ENCODE measurements at regions not wholly inside any gene's neighbourhood (a gene's known extent, or its start where the extent isn't known, plus 50 kb on each side); places are given as distances from the start of the nearest gene placed in this dataset.
"Not testable (repeated sequence)": the region's sequence is repeated elsewhere in the genome, so short reads cannot be mapped to it uniquely, and the experiment has no call there.

DNA sequence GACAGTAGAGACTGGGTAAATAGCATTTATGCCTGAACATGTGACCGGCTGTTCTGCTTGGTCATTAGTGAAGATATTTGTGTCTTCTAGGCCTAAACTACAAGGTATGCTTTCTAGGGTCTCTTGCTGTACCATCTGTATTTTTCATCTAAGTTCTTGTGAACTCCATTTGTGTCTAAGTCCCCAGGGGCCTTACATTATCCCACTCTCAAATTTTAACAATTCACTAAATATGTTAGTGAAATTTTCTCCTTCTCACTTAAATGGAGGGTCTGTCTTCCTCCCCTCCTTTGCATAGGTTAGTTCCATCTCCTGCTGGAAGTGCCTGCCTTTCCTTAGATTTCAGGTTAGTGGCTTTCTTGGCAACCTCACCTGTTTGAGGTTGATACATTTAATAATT, 382.6 kb downstream of the RAD51AP2 start:
- no peak for DNase-seq (ENCODE audit: low read depth in 2 of 2)

DNA sequence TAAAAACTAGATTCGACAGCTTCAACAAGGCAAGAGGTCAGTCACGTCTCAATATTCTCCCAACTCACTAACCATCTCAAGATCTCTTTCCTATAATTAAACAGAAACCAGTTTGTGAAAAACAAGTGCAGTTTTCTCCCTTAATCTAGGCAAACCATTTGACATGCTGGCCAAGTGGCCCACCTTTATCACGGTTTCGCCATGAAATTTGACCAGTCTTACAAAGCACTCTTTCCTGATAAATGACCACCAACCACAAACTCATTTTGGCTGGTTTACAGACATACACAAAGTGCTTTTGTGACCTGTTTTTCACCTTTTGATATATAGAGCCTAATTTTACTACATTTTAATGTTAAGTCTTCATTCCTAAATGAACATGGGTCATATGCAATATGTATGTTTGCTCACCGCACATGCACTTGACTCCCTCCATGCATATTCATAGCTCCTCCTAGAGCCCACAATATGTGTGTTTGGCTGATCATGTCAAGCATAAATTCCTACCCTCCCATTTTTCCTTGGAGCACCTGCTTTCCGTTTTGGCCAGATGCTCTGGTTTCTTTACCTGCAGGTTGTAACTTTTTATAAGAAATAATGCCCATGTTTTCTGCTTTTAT, 385.1 kb downstream of the RAD51AP2 start:
- DNase-seq (ENCODE audit: low read depth in 2 of 2), result no peak

DNA sequence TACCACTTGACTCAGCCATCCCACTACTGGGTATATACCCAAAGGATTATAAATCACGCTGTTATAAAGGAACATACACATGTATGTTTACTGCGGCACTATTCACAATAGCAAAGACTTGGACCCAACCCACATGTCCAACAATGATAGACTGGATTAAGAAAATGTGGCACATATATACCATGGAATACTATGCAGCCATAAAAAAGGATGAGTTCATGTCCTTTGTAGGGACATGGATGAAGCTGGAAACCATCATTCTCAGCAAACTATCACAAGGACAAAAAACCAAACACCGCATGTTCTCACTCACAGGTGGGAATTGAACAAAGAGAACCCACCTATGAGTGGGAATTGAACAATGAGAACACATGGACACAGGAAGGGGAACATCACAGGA, 387.6 kb downstream of the RAD51AP2 start:
- not testable (repeated sequence) for DNase-seq (ENCODE audit: low read depth in 2 of 2)

DNA sequence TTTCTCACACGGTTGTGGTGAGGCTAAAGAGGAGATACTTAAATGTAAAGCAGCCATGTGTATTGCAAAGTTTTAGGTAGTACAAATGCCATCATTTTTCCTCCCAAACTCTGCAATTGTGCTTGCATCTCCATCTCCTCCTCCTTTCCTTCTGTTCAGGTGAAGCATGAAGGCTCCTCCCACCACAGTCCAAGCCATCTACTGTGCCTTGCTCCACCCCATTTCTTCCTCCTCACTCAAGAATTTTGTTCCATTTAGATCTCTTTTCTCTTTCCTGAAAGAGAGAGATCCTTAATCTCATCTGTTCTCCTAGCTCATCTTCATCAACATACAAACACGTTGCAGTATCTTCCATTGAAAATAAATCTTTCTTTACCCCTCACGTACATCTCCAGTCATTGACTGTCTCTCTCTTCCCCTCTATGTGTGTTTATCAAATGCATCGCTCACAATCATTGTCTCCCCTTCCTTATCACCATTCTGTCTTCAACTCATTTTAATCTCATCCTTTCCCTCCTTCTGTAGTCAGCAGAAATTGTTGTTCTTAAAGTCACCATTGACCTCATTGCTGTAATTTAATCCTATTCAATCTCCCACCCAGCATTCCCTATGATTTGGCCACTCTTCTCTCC, 392.1 kb downstream of the RAD51AP2 start:
- DNase-seq (ENCODE audit: low read depth in 2 of 2), result no peak

DNA sequence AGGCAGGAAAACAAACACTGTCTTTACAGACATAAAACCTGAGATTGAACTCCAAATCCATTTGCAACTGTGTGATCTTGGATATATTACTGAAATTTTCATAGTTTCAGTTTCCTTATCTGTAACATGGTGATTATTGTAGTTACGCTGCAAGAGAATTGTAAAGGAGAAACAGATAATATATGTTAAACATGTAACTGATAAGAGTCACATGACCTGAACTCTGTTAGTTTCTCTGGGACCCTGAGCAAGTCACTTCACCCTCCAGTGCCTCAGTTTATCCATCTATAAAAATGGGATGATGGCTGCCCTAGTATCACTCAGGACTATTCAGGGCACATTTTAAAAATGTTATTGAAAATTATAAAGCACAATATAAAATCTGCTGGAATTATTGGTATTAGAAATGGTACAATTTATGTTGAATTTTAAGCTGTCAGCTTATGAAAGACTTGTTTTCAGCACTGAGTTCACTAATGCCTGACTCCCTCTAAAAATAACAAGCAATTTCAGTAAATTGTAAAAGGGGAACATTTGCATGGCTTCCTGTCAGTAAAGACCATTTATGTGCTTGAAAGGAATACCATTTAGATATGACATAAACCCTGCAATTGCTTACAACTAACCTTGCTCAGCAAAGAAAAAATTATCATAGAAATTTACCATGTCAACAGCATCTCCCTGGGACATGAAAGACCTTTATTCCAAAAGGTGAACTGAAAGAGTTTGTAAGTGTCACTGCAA, 393.5 kb downstream of the RAD51AP2 start:
- no peak for DNase-seq (ENCODE audit: low read depth in 2 of 2)

DNA sequence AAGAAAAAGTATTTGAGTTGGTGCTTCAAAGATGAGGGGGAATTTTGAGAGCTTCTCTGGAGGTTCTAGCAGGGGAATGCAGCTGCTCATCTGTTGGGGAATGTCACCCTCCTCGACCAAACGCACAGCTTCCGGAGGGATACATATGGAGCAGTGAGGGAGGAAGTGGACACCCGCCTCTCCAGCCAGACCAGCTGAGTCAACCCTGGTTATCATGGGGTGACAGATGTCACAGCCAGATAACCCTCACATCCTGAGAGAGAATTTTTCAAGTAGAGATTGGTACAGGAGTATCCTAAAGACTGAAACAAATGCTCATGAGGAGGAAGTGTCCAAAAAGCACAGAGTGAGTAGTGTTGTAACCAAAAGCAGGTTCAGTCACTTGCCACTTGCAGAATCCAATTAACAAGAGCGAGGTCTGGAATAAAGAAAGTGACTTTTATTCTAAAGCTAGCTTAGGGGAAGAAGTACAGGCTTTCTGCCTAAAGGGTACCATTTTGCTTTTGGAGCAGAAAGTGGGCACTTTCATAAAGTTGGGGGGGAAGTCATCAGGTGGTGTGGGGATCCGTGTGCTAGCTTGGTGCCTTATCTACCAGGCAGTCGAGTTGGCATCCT, 395.2 kb downstream of the RAD51AP2 start:
- no peak for DNase-seq (ENCODE audit: low read depth in 2 of 2)

DNA sequence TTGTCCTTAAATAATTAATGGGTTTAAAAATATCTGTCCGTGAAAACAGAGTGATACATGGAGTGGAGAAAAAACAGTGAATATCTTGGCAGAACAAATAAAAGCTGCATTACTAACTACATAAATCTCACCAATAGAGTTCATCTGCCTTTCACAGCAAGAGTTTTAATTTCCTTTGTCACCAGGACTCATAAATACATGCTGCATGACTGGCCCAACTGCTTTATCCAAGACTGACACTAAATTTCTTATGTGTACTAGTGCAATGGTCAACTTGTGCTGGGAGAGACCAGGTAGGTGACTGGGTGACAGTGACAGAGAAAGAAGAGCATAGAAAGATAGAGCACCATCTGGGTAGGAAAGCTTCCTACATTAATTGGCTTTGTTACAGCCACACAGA, 402.8 kb downstream of the RAD51AP2 start:
- DNase-seq (ENCODE audit: low read depth in 2 of 2), result no peak

DNA sequence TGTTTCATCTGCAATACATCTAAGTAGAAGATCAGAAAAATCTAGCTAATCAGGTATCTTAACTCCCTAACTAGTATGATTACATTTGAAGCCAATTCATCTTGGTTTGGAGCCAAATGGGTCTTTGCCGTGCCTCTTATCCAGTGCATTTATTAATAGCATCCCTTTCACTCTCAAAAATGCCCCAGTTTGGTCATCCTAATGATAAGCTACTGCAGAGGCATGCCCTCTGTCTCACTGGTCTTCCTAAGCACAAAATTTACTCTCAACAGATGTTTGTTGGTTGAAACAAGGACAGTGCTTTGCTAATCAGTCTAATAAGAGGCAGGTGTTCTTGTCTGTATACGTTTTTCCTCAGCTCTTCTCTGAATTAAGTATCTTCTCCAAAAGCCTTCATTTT, 403.2 kb downstream of the RAD51AP2 start:
- no peak for DNase-seq (ENCODE audit: low read depth in 2 of 2)

DNA sequence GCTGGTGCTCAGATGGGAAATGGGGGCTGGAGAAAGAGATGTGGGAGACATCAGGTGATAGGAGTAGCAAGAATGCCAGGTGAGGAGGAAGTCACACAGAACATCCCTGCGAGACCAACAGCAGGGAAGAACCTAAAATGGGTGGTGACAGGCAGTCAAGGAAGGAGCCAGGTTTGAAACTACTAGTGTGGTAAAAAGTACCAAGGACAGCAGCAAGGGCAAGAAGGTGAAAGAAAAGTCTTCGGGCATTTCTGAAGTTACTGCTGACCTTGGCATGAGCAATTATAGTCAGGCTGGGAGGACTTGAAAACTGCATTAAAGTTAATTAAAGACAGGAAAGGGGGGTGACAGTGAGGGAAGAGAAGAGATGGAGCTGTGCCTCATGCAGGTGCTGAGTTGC, 410.4 kb downstream of the RAD51AP2 start:
- no peak for DNase-seq (ENCODE audit: low read depth in 2 of 2)

DNA sequence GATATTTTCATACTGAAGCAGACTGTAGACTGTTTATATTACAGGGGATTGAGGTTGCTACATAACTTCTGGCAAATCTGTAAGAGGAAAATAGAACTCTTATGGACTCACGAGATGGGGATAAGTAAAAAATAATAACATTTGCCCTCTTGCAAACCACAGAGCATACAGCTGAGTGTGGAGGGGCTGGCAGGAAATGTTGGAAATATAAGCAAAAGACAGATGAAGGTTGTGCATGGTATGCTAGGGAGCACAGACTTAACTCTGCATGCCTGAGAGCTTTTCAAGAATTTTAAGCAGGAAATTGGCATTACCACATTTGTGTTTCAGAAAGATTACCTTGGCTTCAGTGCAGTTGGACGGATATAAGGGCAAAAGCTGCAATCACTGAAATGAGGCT, 411.1 kb downstream of the RAD51AP2 start:
- no peak for DNase-seq (ENCODE audit: low read depth in 2 of 2)

DNA sequence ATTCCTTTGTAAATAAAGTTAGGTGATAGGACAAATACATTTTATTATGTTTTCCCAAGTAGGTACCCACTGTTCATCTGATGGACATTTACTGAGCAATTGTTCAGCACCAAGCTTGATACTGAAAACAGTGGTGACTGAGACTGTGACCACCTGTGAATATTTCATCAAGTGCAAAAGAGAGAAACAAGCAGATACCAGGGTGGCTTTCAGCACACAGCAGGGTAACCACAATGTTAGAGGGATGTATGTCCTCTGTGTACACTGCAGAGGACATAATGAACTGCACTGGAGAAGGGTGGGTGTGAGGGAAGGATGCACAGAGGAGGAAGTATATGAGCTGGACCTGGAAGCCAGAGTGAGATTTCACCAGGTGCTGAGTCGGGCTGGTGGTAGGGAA, 411.8 kb downstream of the RAD51AP2 start:
- DNase-seq (ENCODE audit: low read depth in 2 of 2), result no peak

DNA sequence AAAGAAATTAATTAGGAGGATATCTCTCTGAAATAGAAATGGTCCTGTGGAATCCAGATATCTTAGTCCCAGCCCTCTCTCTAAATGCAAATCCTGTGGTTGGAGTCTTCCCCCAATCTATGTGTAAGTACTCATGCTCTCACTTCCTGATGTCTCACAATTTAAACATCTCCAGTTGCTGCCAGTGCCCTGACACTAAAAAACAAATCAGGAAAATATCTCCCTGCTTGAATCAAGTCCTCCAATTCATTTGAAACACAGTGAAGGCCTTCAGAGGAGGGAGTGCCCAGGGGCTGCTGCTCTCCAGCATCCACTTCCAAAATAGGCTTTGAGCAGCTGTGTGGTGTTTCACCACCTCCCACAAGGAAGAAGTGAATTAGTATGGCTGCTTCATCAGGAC, 413.8 kb downstream of the RAD51AP2 start:
- DNase-seq (ENCODE audit: low read depth in 2 of 2), result no peak

DNA sequence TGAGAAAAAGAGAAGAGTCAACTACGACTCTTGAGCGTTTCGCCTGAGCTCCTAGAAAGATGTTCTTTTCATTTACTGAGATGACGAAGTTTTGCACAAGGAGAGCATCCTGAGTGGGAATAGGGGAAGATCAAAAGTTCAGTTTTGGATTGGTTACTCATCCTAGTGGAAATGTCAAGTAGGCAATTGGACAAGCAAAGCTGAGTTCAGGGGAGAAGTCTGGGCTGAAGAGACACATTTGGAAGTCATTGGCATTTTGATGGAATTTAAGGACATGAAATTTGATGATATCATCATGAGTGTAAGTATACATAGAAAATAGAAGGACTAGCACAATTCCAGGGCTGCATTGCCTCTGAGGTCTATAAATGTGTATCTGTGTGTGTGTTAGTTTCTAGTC, 416.6 kb downstream of the RAD51AP2 start:
- no peak for DNase-seq (ENCODE audit: low read depth in 2 of 2)

DNA sequence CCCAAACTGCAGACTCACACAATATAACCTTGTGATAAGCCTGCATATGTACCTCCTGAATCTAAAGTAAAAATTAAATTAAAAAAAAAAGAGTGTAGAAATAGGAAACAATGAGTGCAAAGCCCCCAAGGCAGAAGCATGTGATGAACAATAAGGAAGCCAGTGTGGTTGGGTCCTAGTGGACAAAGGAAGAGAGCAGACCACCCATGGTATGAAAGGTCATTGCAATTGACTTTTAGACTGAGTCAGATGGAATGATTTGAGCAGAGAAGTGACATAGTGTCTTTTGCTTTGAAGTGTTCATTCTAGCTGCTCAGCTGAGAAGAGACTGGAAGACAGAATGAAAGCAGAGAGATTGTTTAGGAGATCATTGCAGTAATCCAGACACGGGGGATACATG, 417.1 kb downstream of the RAD51AP2 start:
- no peak for DNase-seq (ENCODE audit: low read depth in 2 of 2)

DNA sequence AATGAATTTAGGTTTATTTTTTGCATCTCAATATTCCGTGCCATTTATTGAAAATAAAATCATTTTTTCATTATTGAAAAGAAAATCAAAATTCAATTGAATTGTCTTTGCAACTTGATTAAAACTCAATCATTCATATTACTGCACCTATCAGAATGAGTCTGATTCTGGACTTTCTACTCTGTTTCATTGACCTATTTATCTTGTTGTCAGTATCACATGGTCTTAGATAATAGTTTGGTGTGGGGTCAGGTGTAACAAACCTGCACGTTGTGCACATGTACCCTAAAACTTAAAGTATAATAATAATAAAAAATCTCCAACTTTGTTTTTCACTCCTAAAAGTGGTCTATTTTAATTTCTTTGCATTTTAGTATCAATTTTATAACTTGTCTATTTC, 422.9 kb downstream of the RAD51AP2 start:
- DNase-seq (ENCODE audit: low read depth in 2 of 2), result no peak

DNA sequence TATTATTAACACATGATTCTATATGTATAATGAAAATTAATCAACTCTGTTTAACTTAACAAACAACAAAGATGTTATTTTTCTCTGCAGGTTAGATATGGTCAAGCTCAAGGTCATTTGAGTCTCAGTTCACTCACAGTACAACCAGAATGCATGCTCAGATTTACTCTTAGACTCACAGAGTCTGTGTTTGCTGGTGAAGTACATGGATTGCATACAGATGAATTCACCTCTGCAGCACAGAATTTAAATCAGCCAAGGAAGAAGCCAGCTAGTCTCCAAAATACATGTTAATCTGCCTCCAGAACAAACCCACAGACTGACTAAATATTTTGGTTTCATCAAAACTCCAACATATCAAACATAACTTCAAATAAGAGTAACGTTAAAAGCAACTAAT, 424.5 kb downstream of the RAD51AP2 start:
- no peak for DNase-seq (ENCODE audit: low read depth in 2 of 2)

DNA sequence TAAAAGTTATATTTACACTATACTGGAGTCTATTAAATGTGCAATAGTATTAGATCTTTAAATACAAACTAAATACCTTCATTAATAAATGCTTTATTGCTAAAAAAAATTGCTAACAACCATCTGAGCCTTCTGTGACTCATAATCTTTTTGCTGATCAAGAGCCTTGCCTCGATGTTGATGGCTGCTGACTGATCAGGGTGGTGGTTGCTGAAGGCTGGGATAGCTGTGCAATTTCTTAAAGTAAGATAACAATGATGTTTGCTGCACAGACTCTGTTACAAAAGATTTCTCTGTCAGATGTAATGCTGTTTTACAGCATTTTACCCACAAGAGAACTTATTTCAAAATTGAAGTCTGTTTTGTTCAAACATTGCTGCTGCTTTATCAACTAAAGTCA, 421.4 kb upstream of the CYRIA start:
- no peak for DNase-seq (ENCODE audit: low read depth in 2 of 2)

DNA sequence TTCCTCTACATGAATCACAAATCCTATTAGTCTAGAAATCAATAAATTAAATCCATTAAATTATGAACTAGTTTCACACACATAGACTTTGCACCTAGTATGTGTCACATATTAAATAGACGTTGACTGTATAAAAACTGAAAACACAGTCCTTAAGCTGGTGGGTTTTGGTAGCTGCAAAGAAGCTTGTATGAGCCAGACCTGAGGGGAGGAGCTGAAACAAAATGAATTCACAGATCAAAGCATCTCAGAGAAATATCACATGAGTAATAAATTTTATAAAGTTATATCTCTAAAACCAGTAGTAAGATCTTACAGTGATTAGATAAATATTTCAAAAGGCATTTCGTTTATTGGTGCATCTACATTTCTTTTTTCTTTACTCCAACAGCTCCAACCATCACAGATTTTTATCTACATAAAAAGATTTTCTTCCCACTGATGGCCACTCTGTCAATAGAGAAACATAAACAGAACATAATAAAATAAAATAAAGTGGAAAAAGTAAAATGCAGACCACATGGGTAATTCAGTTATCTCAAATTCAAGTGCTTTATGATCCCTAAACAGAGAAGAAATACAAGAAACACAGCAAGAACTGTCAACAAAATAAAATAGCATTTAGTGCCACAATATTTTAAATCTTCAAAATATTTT, 420.0 kb upstream of the CYRIA start:
- DNase-seq (ENCODE audit: low read depth in 2 of 2), result no peak

DNA sequence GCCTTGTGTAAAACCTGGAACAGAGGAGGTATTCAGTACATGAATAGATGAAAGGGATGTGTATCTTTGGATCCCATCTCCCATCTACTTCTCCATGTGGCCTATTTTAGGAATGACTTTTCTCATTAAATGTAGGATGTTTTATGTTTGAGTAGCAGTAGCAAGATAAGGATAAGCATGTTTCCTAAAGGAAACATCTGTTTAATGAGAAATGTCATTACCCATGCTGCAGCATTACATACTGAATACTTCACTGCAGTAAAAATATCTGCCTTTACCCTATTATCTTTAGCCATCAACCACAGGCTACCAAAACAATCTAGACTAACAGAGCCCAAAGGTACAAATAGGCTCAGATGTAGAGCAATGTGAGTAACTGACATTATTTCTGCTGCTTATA, 419.2 kb upstream of the CYRIA start:
- DNase-seq (ENCODE audit: low read depth in 2 of 2), result no peak

DNA sequence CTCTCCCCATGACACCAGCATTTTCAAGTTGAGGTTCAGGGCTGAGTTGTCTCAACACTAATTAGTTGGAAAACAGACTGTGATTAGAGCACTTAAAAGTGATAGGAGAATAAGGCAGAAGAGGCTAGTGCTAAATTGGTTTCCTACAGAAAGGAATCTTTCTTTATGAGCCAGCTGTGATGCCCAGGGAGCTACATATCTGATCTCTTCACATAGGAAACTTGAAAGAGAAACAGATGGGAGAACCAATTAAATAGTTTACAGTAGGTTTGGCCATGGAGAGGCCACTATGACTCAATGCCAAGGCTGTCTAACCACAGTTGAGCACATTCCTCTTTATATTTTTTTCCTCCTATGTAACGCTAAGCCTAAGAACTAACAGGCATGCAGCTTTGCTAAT, 418.3 kb upstream of the CYRIA start:
- no peak for DNase-seq (ENCODE audit: low read depth in 2 of 2)

DNA sequence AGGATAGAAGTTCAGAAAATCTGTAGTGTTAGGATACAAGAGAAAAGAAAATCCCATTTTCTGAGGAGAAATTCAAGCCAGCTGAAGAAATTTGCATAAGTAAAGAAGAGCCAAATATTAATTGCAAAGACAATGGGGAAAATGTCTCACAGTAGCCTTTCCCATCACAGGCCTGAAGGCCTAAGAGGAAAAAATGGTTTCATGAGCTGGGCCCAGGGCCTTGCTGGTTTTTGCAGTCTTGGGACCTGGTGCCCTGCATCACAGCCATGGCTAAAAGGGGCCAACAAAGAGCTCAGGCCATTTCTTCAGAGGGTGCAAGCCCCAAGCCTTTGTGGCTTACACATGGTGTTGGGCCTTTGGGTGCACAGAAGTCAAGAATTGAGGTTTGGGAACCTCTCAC, 413.6 kb upstream of the CYRIA start:
- no peak for DNase-seq (ENCODE audit: low read depth in 2 of 2)

DNA sequence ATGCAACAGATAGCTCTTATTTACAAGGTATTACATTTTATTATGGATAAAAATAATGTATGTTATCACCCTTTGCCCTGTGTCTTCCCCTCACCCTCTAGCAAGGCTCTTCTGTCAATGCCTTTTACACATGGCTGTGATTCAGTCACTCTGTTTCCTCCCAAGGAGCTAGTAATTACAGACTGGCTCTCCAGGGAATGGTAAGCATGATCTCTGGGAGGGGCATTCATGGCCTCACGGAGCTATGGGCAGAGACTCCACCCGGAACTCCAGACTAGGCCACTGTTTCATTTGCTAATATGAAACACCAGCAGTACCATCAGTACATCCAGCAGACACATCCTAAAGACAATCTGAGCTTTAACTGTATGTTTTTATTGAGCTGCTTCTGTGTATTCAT, 410.9 kb upstream of the CYRIA start:
- no peak for DNase-seq (ENCODE audit: low read depth in 2 of 2)

All from stimulated activated CD4-positive, alpha-beta T cell treated with anti-CD3 and anti-CD28 coated beads, Interleukin-1b, Interleukin-23, amount 100 ng/mL, for 1 hour (primary cell).